Right lobe of liver (tissue), 4 donors: ENCODE measurements at regions not wholly inside any gene's neighbourhood (a gene's known extent, or its start where the extent isn't known, plus 50 kb on each side); places are given as distances from the start of the nearest gene placed in this dataset.

Experiments
- POLR2A ChIP-seq: fragments of 450-650 bp; IDR thresholded peaks from one replicate; pipeline ENCODE4 v1.6.1; 2017; ENCODE audit warnings: antibody characterized with exemption, mild to moderate bottlenecking
- TF ChIP-seq, protein P1 (sequence below), 4 donors: fragments of 200-600 bp in 3 of 4; fragments of 450-650 bp in 1 of 4; IDR thresholded peaks; one replicate each; pipeline versions ENCODE4 v1.5.1 to v1.8.0; 2016 to 2022; ENCODE audit warnings: antibody characterized with exemption in 4 of 4, mild to moderate bottlenecking in 2 of 4
- donor health status: DM: no; HTN: no; CAD: no.
- donor health status: DM: no; HTN: no; CAD: no.
- donor health status: DM: no; HTN: yes; CAD: no.

DNA sequence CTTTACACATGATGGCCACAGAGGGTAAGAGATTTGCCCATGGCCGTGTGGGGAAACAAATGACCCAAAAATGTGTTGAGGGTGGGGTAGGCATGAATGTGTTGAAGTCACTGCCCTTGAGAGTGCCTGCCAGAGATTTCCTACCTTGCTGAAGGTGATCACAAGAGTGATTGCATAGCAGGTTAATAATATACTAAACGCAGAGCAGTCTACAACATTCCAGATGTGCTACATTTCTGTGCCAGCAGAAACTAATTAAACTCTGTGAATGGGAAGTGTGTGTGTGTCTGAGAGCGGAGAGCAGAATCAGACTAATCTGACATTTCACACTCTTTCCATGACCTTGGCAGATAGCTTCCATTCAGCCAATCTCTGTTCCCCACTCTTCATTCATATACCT is 93.3 kb upstream of the CD53 start:
- TF ChIP-seq, protein P1, sequence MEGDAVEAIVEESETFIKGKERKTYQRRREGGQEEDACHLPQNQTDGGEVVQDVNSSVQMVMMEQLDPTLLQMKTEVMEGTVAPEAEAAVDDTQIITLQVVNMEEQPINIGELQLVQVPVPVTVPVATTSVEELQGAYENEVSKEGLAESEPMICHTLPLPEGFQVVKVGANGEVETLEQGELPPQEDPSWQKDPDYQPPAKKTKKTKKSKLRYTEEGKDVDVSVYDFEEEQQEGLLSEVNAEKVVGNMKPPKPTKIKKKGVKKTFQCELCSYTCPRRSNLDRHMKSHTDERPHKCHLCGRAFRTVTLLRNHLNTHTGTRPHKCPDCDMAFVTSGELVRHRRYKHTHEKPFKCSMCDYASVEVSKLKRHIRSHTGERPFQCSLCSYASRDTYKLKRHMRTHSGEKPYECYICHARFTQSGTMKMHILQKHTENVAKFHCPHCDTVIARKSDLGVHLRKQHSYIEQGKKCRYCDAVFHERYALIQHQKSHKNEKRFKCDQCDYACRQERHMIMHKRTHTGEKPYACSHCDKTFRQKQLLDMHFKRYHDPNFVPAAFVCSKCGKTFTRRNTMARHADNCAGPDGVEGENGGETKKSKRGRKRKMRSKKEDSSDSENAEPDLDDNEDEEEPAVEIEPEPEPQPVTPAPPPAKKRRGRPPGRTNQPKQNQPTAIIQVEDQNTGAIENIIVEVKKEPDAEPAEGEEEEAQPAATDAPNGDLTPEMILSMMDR (IDR thresholded peaks at IDR 0.05) = no peak
- TF ChIP-seq POLR2A = no peak
